NCI-H526 treated with DMSO at 0.1 percent for 48 hours (cell line): ENCODE measurements at regions not wholly inside any gene's neighbourhood (a gene's known extent, or its start where the extent isn't known, plus 50 kb on each side); places are given as distances from the start of the nearest gene placed in this dataset.
"Not testable (repeated sequence)": the region's sequence is repeated elsewhere in the genome, so short reads cannot be mapped to it uniquely, and the experiment has no call there.

Source experiments
- DNase-seq: peaks from one replicate; lab custom pipeline; 2025; lab: John Stamatoyannopoulos, UW

GRCh38 chr6:49097664-49098063 lies 365.4 kb downstream of the MMUT start:
- not testable (repeated sequence) for DNase-seq

- no peak for DNase-seq
Observed at GRCh38 chr6:49097116-49097515, 365.9 kb downstream of the MMUT start.

GRCh38 chr6:49088631-49089030 lies 374.4 kb downstream of the MMUT start:
- no peak for DNase-seq

- no peak for DNase-seq
Observed at GRCh38 chr6:49087369-49087768, 375.7 kb downstream of the MMUT start.

GRCh38 chr6:49082611-49083010 lies 380.4 kb downstream of the MMUT start:
- no peak for DNase-seq

GRCh38 chr6:49072885-49073620 lies 390.0 kb downstream of the MMUT start:
- no peak for DNase-seq

- DNase-seq = no peak
Observed at GRCh38 chr6:49072146-49072545, 390.9 kb downstream of the MMUT start.

GRCh38 chr6:49070411-49070810 lies 392.6 kb downstream of the MMUT start:
- no peak for DNase-seq

- no peak for DNase-seq
Observed at GRCh38 chr6:49054311-49054710, 408.7 kb downstream of the MMUT start.

GRCh38 chr6:49052901-49053300 lies 410.2 kb downstream of the MMUT start:
- DNase-seq = no peak

GRCh38 chr6:49051281-49051680 lies 411.8 kb downstream of the MMUT start:
- no peak for DNase-seq

GRCh38 chr6:49050584-49050983 lies 412.5 kb downstream of the MMUT start:
- DNase-seq = no peak

GRCh38 chr6:49038294-49038822 lies 424.7 kb downstream of the MMUT start:
- peak; percentile 49 for DNase-seq

GRCh38 chr6:49030251-49031020 lies 432.6 kb downstream of the MMUT start:
- DNase-seq = no peak

- DNase-seq = no peak
Observed at GRCh38 chr6:49027644-49028043, 435.4 kb downstream of the MMUT start.

- no peak for DNase-seq
Observed at GRCh38 chr6:49025273-49026240, 437.5 kb downstream of the MMUT start.

- no peak for DNase-seq
Observed at GRCh38 chr6:49004801-49005200, 458.3 kb downstream of the MMUT start.

- DNase-seq = no peak
Observed at GRCh38 chr6:49003348-49003747, 459.7 kb downstream of the MMUT start.

- no peak for DNase-seq
Observed at GRCh38 chr6:49001856-49002541, 461.1 kb downstream of the MMUT start.

GRCh38 chr6:48998574-48998973 lies 464.5 kb downstream of the MMUT start:
- DNase-seq = no peak

GRCh38 chr6:48996461-48997119 lies 466.5 kb downstream of the MMUT start:
- no peak for DNase-seq
